NCI-H2196 treated with DMSO at 0.1 percent for 48 hours (cell line): ENCODE measurements at regions not wholly inside any gene's neighbourhood (a gene's known extent, or its start where the extent isn't known, plus 50 kb on each side); places are given as distances from the start of the nearest gene placed in this dataset.
A peak's percentile ranks its signal among the peaks of the same experiment; 100 is the strongest.

ENCODE experiments used
- DNase-seq: peaks from one replicate; lab custom pipeline; 2025; ENCODE audit not compliant: unreplicated experiment; lab: John Stamatoyannopoulos, UW

- DNase-seq, result no peak
These were observed 90.4 kb upstream of the SHISAL1 start for GRCh38 chr22:44403166-44403565.

- DNase-seq, result no peak
These were observed 89.7 kb upstream of the SHISAL1 start for GRCh38 chr22:44402196-44403111.

- no peak for DNase-seq
These were observed 89.0 kb upstream of the SHISAL1 start for GRCh38 chr22:44401783-44402110.

- DNase-seq, result no peak
These were observed 88.0 kb upstream of the SHISAL1 start for GRCh38 chr22:44400763-44401060.

GRCh38 chr22:44399906-44400762 lies 87.4 kb upstream of the SHISAL1 start:
- no peak for DNase-seq

GRCh38 chr22:44398856-44399837 lies 86.4 kb upstream of the SHISAL1 start:
- DNase-seq, result no peak

- no peak for DNase-seq
These were observed 84.3 kb upstream of the SHISAL1 start for GRCh38 chr22:44396727-44397722.

GRCh38 chr22:44396021-44396726 lies 83.4 kb upstream of the SHISAL1 start:
- DNase-seq, result no peak

- DNase-seq, result no peak
These were observed 82.6 kb upstream of the SHISAL1 start for GRCh38 chr22:44395118-44396005.

- DNase-seq, result no peak
These were observed 81.7 kb upstream of the SHISAL1 start for GRCh38 chr22:44394246-44395117.

- no peak for DNase-seq
These were observed 80.3 kb upstream of the SHISAL1 start for GRCh38 chr22:44393066-44393465.

- no peak for DNase-seq
These were observed 79.7 kb upstream of the SHISAL1 start for GRCh38 chr22:44392446-44392921.

- DNase-seq, result peak; percentile 10
These were observed 79.0 kb upstream of the SHISAL1 start for GRCh38 chr22:44391481-44392445.

- DNase-seq, result no peak
These were observed 78.3 kb upstream of the SHISAL1 start for GRCh38 chr22:44391015-44391414.

GRCh38 chr22:44390613-44390970 lies 77.8 kb upstream of the SHISAL1 start:
- DNase-seq, result no peak
